Mesothelial cell of epicardium (in vitro differentiated cells): ENCODE measurements at regions not wholly inside any gene's neighbourhood (a gene's known extent, or its start where the extent isn't known, plus 50 kb on each side); places are given as distances from the start of the nearest gene placed in this dataset.
A peak's percentile ranks its signal among the peaks of the same experiment; 100 is the strongest.
"Not testable (repeated sequence)": the region's sequence is repeated elsewhere in the genome, so short reads cannot be mapped to it uniquely, and the experiment has no call there.

ENCODE experiments used
- DNase-seq, 2 experiments: peaks; one replicate each; pipeline ENCODE4 v3.0.0; 2021; ENCODE audit warnings: low spot score in 2 of 2; ENCODE audit not compliant: unreplicated experiment in 2 of 2
- H3K27ac Mint-ChIP-seq: 2 replicates; pipeline ENCODE4 v1.8.0; 2021; ENCODE audit warnings: mixed read lengths
- H3K27me3 Mint-ChIP-seq: 2 replicates; pipeline ENCODE4 v1.8.0; 2021; ENCODE audit warnings: low read depth, mixed read lengths
- H3K36me3 Mint-ChIP-seq: 2 replicates; pipeline ENCODE4 v1.8.0; 2021; ENCODE audit warnings: mixed read lengths
- H3K4me1 Mint-ChIP-seq: 2 replicates; pipeline ENCODE4 v1.8.0; 2021; ENCODE audit warnings: mixed read lengths
- H3K4me3 Mint-ChIP-seq: 2 replicates; pipeline ENCODE4 v1.8.0; 2021; ENCODE audit warnings: mild to moderate bottlenecking, moderate library complexity, mixed read lengths
- H3K9me3 Mint-ChIP-seq: 2 replicates; pipeline ENCODE4 v1.8.0; 2021; ENCODE audit warnings: mixed read lengths
- TF ChIP-seq, protein P1 (sequence below): fragments of 200-600 bp; sonication (generic); IDR thresholded peaks from one replicate; pipeline ENCODE4 v1.5.0; 2021; ENCODE audit warnings: antibody characterized with exemption; ENCODE audit not compliant: unreplicated experiment

DNA sequence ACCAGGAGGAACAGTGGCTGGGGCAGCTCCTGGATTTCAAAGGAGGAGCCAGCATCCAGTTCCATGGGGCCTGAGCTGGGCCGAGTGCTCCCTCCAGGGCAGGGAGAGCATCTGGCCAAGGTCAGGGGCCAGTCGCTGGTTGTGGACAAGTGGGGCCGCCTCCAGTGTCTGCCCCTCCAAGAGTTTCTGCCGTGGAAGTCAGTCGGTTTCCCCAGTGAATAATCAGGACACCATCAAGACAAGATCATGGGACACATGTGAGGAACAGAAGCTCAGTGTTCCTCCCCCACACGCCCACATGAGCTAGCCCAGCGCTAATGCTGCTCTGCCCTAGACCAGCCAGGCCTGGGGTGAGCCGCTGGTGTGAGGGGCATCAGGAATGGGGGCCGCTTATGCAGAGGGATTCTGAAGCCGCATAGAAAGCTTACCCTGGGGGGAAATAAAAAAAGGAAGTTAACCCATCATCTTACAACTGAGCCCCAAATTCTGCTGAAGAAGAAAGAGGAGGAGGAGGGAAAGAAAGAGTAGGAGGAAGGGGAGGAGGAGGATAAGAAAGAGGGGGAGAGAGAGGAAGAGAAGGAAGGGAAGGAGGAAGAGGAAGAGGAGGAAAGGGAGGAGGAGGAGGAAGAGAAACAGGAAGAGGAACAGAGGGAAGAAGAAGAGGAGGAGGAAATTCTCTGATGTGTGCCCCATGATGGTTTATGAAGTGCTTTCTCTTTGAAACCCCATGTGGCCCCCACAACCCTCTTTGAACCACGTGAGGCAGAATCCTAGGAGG, 198.4 kb downstream of the MATN1 start:
- DNase-seq: peak in 1 of 2 experiments; percentile 16
- peaks cover 5% of the 10 kb centered on the region for H3K9me3 Mint-ChIP-seq
- no peak overlapping the region for H3K4me3 Mint-ChIP-seq
- TF ChIP-seq, protein P1, sequence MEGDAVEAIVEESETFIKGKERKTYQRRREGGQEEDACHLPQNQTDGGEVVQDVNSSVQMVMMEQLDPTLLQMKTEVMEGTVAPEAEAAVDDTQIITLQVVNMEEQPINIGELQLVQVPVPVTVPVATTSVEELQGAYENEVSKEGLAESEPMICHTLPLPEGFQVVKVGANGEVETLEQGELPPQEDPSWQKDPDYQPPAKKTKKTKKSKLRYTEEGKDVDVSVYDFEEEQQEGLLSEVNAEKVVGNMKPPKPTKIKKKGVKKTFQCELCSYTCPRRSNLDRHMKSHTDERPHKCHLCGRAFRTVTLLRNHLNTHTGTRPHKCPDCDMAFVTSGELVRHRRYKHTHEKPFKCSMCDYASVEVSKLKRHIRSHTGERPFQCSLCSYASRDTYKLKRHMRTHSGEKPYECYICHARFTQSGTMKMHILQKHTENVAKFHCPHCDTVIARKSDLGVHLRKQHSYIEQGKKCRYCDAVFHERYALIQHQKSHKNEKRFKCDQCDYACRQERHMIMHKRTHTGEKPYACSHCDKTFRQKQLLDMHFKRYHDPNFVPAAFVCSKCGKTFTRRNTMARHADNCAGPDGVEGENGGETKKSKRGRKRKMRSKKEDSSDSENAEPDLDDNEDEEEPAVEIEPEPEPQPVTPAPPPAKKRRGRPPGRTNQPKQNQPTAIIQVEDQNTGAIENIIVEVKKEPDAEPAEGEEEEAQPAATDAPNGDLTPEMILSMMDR: no peak
- peaks cover 54% of the 10 kb centered on the region for H3K27me3 Mint-ChIP-seq
- no peaks in the 10 kb centered on the region for H3K36me3 Mint-ChIP-seq
- H3K27ac Mint-ChIP-seq: no peak overlapping the region
- peaks cover 4% of the 10 kb centered on the region for H3K4me1 Mint-ChIP-seq

DNA sequence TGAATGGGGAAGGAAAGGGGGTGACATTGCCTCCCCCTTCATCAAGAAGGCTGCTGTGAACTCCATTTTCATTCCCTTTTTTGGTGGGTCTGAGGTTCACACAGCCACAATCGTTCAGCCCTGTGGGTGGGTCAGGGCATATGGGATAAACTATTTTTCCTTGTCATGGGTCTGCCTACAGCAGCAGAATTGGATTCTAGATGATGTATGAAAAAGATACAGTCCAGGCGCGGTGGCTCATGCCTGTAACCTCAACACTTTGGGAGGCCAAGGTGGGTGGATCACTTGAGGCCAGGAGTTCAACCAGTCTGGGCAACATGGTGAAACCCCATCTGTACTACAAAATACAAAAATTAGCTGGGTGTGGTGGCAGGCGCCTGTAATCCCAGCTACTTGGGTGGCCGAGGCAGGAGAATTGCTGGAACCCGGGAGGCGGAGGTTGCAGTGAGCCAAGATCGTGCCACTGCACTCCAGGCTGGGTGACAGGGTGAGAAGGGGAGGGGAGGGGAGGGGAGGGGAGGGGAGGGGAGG, 199.3 kb downstream of the MATN1 start:
- peak in 1 of 2 experiments; percentile 7 for DNase-seq
- not testable (repeated sequence) for H3K9me3 Mint-ChIP-seq, H3K4me3 Mint-ChIP-seq, H3K4me1 Mint-ChIP-seq, H3K36me3 Mint-ChIP-seq, H3K27ac Mint-ChIP-seq
- peaks cover 54% of the 10 kb centered on the region for H3K27me3 Mint-ChIP-seq

DNA sequence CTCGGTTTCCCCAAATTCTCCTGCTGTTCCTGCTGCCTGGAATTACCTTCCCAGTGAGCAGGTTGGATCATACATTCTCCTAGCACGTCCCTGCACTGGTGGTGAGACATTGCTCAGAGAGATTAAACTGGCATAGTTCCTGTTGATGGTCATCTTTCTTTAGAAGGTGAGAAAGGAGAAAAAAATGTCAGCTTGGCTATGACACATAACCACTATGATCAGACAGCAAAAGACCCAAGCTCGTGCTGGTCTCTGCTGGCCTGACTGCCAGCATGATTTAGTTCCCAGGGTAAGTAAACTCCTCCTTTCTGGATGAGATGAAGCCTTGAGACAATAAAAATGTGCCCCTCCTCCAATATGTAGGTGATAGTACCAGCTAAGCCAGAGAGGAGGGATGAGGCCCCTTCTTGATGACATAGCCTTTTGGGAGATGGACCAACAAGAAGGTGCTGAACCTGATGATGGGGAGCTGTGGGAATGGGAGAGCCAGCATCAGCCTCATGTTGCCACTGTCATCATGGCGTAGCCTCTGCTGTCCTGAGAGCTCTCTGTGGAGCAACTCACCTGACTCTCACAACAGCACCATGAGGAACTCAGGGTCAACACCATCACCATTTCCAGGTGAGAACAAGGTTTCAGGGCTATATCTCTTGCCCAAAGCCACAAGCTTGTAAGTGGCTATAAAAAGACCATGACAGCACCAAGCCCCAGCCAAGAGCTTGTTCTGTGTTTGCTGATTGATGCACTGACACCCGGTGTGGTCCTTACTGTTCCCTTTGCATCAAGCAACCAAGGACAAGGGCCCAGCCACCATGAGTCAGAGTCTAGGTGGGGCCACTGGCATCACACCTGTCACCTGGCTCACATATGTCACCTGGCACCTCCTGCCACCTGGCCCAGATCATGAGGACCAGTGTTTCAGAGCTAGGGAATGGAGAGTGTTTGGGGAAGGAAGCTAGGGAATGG, 200.0 kb downstream of the MATN1 start:
- H3K27me3 Mint-ChIP-seq: peaks cover 47% of the 10 kb centered on the region
- H3K9me3 Mint-ChIP-seq: no peaks in the 10 kb centered on the region
- H3K4me1 Mint-ChIP-seq: peaks cover 4% of the 10 kb centered on the region
- H3K27ac Mint-ChIP-seq: no peak overlapping the region
- DNase-seq: peak in 1 of 2 experiments; percentile 13
- TF ChIP-seq, protein P1: no peak
- no peaks in the 10 kb centered on the region for H3K36me3 Mint-ChIP-seq
- no peak overlapping the region for H3K4me3 Mint-ChIP-seq

DNA sequence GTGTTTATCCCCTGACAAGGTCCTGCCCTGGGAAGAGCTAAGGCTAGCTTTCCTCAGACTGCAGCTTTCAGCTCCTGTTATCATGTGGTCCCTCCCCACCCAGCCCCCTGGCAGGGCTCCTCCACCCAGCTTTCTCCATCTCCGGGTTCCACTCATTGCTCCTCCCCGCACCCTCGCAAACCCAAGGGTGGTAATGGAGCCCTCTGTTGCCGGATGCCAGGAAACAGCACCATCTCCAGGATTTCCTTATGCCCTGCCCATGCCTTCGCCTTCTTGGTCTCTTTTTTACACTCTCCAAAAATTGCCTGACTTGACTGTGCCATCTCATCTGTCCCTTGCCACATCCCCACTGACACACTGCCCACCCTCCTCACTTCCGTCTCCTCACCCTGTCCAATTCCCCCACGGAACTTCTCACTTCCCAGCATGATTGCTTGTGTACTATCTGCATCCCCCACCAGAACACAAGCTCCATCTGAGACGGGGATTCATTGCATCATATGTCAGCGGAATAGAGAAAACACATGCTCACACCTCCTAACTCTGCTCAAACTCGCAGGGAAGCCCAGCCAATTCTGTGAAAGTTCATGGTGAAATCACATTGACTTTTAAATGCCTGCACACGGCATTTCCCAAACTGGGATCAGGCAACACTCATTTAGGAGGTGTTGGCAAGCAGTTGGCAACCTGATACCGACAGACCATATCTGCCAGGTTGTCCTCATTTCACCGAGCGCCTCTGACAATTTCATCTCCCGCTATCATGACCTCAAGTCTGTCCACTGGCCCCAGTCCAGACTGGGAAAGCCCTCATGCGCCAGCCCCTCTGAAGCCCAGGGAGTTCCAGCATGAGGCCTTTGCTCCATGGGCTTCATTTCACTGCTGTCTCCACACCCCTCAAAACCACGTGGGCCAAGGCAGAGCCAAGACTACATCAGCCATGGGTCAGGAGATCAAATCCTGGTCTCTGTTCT, 201.1 kb downstream of the MATN1 start:
- no peaks in the 10 kb centered on the region for H3K9me3 Mint-ChIP-seq
- no peak overlapping the region for H3K4me3 Mint-ChIP-seq
- peaks cover 4% of the 10 kb centered on the region for H3K4me1 Mint-ChIP-seq
- H3K27me3 Mint-ChIP-seq: peaks cover 46% of the 10 kb centered on the region
- TF ChIP-seq, protein P1: no peak
- no peaks in the 10 kb centered on the region for H3K36me3 Mint-ChIP-seq
- no peak overlapping the region for H3K27ac Mint-ChIP-seq
- DNase-seq: peak in 1 of 2 experiments; percentile 33

DNA sequence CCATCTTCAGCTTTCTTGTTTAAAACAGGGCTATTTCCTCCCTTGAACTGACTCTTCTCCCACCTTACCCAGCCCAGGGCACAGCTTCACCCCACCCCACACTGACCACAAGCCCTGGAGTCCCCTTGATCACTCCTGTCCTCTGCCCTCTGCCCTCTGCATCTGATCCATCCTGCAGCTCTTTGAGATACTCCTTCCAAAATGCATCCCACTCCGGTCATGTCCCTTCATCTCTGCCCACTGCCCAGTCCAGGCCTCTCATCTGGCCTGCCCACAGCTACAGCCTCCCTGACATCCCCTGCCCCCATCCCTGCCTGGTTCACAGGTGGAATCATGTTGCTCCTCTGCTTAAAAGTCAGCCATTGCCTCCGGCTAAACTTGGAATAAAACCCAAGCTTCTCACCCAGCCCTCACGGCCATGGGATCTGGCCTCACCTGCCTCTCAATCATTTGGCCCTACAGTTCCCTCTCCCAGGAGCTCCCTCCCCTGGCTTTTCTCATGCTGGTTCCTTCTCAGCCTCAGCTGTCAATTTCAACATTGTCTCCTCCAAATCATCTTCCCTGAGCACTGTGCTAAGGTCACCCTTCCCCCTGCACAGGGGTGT, 202.0 kb downstream of the MATN1 start:
- peak in 1 of 2 experiments; percentile 16 for DNase-seq
- TF ChIP-seq, protein P1: no peak
- H3K27me3 Mint-ChIP-seq: peaks cover 48% of the 10 kb centered on the region
- H3K4me1 Mint-ChIP-seq: peaks cover 4% of the 10 kb centered on the region
- no peak overlapping the region for H3K4me3 Mint-ChIP-seq
- no peak overlapping the region for H3K27ac Mint-ChIP-seq
- H3K9me3 Mint-ChIP-seq: no peaks in the 10 kb centered on the region
- no peaks in the 10 kb centered on the region for H3K36me3 Mint-ChIP-seq
